NOMO-1 (cell line): ENCODE measurements at regions not wholly inside any gene's neighbourhood (a gene's known extent, or its start where the extent isn't known, plus 50 kb on each side); places are given as distances from the start of the nearest gene placed in this dataset.
"Not testable (repeated sequence)": the region's sequence is repeated elsewhere in the genome, so short reads cannot be mapped to it uniquely, and the experiment has no call there.

Experiments used
- DNase-seq, 2 experiments: peaks; one replicate each; lab custom pipeline; 2025; ENCODE audit not compliant: unreplicated experiment in 2 of 2; lab: John Stamatoyannopoulos, UW

DNA sequence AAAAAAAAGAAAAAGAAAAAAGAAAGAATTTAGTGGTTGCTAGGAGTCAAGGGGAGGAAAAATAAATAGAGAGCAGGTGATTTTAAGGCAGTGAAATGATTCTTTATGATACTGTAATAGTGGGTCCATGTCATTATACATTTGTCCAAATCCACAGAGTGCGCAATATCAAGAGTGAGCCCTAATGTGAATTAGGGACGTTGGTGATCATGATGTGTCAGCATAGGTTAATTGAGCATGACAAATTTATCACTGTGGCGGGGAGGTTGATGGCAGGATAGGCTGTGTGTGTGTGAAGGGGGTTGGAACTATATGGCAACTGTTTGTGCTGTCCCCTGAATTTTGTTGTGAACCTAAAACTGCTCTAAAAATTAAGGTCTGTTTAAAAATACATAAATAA is 357.8 kb downstream of the ICE1 start:
- no peak for DNase-seq

DNA sequence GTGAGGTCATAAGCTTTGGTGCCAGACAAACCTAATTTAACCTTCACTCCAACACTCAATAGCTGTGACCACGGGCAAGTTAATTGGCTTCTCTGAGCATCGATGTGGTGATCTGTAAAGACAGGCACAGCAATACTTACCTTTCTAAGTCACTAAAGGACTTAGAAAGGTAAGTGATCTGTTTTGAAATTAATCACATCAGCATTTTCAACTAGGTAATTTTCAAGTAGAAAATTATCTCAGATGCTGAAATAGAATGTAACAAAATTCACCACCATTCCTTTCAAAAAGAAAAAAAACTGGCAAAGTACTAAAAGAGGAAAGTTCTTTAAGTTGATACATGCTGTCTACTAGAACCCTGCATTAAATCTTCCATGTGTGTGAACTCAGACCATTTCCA is 354.5 kb downstream of the ICE1 start:
- no peak for DNase-seq

DNA sequence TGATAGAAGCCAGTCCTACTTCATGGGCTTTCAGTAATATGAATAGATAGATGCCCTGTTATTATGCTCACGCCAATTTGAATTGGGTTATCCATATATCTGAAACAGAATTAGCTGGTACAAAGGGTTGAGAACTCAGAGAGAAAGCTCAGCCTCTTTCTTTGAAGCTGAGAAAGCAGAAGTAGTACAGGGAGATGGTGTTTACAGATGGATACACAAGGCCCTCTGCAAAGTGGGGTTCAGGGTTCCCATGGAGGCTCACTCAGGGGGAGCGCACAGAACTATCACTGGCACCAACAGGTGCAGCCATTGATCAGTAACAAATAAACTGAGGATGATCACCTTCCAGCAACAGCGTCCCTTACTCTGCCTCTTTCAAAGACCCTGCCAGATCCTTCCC is 349.7 kb downstream of the ICE1 start:
- DNase-seq = no peak

DNA sequence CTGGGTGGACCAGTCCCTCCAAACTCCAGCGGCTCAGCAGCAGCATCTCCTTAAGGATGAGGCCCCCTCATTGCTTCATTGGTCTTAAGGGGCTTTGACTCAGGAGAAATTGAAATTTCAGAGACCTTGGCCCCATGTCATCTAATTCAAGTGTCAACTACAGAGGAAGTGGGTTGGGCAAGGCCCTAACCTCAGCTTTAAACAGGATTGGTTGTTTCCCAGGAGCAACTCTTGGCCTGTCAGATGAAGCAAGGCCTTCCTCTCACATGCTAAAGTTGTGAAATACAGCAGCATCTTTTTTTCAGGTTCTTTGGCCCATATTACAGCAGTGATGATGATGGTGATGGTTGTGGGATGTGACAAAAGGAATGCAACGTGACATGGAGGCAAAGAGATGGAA is 348.3 kb downstream of the ICE1 start:
- DNase-seq = peak; percentile 78 to 80

DNA sequence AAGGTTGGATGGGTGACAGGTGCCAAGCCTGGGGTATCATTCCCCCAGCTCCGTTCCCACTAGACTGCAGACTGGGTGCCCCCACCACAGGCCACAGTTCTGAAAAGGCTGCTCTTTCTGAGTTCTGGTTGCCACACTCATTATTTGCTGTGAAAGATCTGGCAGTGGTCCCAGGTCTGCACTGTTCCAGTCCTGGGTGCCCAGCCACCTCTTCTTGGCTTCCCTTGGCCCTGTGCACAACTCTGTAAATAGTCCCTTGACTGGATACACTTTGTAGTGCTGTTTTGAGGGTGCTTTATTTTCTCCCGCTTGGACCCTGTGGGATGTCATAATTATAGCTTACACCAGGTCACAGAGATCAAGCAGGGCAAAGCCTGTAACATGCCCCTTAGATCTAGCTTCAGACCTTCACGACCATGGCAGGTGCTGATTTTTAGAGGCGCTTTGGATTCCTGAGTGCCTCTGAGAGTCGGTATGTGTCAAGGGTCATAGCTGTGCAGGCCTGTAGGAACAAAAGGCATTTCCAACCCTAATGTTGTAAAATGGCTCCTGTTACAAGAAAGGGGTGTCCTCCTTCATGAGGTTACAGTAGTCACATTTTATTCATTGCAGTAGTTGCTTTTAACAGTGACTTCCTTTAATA is 344.9 kb downstream of the ICE1 start:
- DNase-seq = no peak

DNA sequence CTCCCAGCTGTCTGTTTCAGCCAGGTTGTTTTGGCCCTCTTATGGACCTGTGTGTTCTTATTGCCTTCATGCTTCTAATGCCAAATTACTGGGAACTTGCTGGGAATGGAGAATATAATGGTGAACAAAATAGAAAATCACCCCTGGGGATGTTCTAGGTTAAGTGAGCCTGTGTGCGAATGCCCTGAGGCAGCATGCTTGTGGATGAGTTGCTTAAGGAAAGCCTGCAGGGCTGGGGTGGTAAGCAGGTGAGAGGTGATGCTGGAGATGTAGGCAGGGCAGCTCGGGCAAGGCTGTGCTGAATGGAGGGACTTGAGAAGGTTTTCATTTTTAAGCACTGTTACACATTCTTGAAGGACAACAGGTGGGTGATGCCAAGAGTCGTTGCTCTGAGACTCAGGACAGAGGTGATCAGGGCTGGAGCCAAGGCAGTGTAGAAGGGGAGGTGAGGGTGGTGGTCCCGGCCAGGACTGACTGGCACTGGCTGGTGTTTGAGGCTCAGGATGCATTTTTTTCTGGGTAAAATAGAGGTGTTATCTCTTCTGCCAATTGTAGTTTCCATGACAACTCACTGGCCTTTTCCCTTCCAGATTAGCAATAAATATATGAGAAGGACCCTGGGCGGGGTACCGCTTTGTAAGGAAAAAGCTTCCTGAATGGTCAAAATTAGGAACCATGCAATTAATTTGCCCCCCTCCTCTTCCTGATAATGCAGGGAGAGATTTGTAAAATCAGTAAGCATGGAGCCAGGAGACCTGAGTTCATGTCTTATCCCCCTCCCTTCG is 342.8 kb downstream of the ICE1 start:
- no peak for DNase-seq

DNA sequence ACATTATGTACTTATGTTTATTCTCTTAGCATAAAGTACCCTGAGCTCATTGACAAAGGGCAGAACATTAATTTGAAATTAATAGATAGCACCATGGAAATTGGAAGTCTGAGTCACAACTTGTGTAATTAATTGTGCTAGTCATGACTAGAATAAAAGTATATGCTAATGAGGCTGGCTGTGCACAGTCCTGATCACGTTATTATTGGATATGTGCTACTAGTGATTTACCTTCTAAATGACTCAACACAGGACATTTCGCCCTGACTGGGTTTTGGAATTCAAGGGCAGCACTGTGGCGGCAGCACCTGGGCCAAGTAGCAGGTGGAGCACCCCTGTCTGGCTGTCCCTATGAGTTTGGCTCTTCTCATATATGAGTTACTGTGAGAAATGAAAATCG is 341.8 kb downstream of the ICE1 start:
- no peak for DNase-seq

DNA sequence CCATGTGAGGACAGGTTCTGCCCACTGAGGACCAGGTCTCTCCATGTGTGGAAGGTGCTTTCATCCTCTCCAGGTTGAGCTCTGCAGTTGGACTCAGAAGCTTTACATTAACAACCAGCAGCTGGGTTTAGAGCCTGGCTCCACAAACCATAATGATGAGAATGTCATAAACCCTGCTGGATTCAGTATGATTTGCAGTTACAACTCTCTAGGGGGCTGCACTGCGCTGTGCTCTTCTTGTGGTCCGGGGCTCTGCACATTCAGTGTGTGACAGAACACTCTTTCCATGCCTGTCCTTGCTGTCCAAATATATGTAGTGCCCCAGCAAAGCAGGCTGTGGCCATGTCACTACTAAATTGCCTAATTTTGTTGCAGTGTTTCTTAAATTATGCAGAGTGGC is 334.3 kb downstream of the ICE1 start:
- no peak for DNase-seq

DNA sequence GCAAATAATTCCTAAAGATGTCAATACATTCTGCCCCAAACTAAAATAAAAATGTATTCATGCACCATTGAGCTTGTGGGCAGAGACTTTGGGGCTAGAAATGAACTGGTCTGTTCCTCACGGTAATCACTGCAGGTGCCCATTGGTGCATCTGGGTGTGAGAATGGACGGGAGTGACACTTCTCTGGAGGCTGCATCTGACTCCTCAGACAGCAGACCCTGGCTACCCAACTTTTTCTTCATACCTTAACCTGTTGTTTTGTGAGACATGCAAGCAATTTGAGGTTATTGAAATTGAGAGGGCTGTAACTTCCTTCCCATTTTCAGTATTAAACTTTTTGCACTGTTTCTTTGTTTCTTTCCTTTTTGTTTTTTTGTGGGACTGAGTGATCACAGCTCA is 333.4 kb downstream of the ICE1 start:
- DNase-seq = no peak

DNA sequence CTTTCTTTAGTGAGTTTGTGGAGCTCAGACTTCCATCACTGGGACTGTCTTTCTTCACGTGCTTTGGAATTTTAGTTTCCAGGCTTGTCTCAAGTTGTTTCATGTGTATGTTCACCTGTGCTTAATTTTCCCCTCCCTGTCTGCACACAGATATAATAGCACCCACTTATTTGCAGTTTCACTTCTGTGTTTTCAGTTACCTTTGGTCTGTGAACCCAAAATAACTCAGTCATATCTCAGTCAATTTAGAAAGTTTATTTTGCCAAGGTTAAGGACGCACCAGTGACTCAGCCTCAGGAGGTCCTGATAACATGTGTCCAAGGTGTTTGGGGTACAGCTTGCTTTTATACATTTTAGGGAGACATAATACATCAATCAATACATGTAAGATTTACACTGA is 330.4 kb downstream of the ICE1 start:
- DNase-seq = no peak

DNA sequence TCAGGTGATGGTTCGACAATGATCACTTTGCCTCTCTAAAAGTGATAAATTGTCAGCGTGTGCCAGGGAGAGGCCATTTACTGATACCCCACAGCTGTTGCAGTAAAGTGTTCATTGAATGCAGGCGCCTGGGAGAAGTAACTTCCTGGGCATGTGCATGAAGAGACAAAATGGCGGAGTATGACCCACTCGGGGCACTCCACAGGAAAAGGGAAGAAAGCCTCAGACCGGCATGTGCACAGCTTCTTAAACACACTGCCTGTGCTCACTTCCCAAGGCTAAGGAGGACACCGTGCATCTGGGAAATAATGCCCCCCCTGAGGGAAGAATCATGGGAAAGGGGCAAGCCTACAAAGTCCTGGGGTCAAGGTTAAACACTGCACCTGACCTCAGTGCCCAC is 329.5 kb downstream of the ICE1 start:
- DNase-seq = no peak

DNA sequence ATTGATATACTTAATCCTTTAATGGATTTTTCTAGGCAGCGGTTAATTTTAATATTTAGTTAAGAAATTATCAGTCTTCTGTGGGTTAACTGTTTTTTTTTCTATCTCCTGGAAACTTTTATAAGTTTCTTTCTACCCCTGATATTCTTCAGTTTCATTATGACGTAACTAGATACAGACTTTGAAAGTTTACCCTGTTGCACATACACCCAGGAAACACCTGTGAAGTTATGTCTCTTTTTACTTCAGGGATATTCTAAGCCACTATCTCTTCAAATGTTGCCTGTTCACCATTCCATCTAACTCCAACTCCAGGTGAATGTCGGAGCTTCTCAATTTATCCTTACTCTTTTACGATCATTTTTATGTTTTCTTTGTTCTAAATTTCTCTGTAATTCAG is 329.0 kb downstream of the ICE1 start:
- no peak for DNase-seq

DNA sequence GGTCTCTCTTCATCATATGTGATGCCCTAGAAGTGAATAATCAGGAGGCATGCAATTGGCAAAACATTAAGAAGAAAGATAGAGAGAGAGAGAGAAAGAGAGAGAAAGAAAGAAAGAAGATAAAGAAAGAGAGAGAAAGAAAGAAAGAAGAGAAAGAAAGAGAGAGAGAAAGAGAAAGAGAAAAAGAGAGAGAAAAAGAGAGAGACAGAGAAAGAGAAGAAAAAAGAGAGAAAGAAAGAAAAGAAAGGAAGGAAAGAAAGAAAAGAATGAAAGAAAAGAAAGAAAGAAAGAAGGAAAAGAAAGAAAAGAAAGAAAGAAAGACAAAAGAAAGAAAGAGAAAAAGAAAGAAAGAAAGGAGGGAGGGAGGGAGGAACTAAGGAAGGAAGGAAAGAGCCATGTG is 318.9 kb downstream of the ICE1 start:
- no peak for DNase-seq

DNA sequence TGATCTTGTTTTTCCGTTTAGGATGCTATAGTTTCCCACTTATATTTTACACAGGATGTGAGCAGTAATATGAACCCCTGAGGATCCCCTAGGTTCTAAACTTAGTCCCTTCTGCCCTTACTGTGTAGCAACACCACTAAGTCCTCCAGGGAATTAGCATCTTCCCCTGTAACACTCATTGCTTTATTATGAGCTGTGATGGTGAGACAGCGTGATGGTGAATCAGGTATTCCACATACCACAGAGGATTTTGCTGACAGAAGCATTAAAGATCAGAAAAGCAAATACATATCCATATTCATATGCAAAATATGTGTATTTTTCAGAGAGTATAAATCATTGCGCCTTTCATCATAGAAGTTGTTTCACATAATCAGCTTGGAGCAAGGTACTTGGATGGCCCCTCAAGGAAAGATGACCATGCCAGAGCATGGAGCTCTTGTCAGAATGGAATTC is 317.0 kb downstream of the ICE1 start:
- no peak for DNase-seq

DNA sequence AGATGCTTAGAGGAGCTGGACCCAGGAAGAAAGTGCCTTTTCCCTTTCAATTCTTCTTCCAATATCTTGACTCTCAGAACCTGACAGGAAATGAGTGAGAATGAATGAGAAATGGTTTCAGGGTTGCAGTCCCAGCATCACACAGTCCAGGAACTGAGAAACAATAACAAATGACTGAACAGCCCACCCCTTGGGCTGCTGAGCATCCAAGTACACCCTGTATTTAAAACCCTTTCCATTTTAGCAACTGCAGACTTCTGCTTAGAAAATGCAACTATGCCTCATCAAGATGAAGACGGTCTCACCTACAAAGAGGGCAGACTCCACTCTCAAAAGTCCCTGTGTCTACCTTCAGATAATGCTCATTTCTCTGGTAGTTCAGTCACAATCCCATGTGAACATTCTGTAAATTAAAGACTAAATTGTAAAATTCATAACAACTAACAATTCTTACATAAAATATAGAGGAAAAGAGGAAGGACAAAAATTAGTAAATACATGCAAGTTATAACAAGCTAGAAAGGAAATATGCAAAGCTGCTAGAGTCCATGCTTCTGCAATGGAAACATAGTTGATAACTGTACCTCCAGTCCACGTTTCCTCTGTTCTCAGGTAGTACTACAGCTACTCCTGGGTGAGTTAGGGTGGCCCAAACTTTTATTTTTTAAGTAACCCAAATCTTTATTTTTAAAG is 316.5 kb downstream of the ICE1 start:
- DNase-seq = no peak

DNA sequence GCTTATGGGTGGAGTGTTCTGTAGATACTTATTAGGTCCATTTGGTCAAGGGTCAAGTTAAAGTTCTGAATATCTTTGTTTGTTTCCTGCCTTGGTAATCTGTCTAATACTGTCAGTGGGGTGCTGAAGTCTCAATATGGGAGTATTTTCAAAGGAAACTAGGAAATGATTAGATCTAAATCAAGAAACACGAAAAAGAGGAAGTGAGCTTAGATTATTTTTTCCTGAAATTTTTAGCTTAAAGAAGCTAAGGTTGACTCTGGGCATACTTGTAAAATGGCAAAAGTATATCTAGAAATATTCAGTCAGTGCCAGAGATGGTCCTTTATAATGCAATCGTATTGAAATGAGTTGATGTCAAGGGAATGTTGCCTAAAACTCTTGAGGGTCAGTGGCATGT is 313.5 kb downstream of the ICE1 start:
- DNase-seq = no peak

DNA sequence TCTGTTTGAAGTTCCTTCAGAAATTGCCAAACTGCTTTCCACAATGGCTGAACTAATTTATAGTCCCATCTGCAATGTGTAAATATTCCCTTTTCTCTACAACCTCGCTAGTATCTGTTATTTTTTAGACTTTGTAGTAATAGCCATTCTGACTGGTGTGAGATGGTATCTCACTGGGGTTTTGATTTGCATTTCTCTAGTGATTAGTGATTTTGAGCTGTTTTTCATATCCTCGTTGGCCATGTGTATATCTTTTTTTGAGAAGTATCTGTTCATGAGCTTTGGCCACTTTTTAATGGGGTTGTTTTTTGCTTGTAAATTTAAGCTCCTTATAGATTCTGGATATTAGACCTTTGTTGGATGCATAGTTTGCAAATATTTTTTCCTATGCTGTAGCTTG is 310.6 kb downstream of the ICE1 start:
- DNase-seq = not testable (repeated sequence)

DNA sequence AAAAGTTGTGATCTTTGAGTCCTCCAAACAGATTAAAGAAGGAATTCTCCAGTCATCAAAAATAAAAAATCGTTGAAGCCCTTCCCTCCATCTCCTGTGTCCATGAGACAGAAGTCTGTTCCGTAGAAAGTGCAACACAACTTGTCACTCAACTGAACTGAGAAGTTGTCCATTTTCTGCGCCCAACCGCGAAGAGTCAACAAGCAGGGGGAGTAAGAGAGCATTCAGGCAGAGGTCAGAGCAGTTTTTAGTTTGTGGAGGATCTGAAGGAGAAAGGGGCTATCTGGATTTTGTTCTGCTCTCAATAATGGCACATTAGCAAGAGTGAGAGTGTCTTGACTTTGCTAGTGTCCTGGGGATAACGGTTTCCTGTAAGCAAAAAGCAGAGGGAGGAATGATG is 303.9 kb downstream of the ICE1 start:
- DNase-seq = no peak

DNA sequence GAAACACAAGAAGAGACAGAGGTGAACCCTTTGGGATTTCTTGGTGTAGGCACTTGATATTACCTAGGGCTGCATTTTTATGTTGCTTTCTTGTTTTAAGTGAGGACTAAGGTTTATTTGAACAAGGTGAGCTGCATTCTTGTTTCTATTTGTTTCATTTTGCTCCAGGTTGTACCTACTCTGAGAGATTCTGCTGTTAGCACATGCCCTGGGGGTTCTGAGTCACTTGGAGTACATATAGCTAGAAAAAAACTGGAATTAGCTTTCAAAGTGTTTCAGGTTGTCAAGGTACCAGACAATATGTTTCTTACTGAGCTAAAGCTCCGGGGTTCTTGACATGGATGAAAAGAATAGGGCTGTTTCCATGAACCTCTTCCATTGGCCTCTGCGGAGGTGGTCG is 299.4 kb downstream of the ICE1 start:
- DNase-seq = no peak

DNA sequence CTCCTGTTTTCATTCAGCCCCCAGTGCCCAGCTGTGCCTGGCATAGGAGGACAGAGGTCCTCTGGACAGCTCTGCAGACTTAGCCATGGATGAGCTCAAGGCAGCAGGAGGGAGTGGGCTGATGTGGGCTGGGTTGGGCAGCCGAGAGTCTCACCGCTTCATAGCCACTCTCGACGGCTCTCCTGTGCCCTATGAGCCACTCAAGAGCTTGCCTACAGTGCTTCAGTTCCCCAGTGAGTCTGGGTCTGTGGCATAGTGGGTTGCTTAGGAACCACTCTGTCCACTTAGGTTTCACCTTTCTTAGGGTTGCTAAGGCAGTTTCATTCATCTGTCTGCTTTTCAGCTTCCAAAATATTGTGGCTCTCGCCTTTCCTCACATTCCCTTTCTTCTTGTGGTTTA is 296.8 kb downstream of the ICE1 start:
- DNase-seq = no peak

DNA sequence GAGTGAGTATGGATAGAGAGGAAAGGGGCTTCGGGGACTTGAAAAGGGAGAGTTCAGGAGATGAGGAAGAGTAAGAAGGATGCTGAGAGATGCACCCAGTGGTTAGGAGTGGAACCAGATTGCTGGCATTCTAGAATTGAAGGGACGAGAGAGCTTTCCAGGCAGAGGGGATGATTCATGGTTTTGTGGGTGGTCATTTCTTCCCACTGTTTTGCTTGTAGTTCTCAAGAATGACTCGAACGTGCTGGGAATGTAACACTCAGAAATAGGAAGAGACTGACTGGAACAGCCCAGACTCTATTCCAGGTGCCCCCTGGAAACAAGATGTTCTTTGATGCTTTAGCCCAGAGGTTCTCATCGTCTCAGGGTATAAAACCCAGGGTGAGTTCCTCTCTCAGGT is 294.2 kb downstream of the ICE1 start:
- DNase-seq = no peak

DNA sequence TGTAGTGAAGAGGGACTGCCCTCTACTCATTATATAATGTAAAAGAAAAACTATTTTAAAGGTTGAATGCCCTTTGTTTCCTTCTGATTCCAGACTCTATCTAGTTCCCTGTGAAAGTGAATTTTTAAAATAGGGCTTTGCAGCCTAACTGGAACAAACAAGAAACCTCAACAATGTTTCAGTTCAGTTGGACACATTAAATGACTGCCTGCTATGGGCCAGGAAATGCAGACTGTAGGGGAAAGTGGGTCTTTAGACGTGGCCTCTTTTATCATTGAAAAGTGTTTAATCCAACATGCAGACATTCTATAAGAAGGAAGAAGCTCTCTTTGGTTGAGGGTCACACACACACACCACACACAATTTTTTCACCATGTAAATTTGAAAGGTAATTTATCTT is 289.1 kb downstream of the ICE1 start:
- no peak for DNase-seq
